Transverse colon (tissue), 4 donors: ENCODE measurements at regions not wholly inside any gene's neighbourhood (a gene's known extent, or its start where the extent isn't known, plus 50 kb on each side); places are given as distances from the start of the nearest gene placed in this dataset.

Source experiments
- DNase-seq: peaks from one replicate; pipeline ENCODE4 v3.0.0-alpha.2; 2019
- H3K27ac ChIP-seq, 4 donors: fragments of 200-600 bp; sonication (generic); 2 replicates each; pipeline ENCODE4 v1.5.1; 2016 to 2018; ENCODE audit warnings: inconsistent platforms in 4 of 4
- H3K27me3 ChIP-seq: fragments of 200-600 bp; sonication (generic); 2 replicates; pipeline ENCODE4 v1.5.1; 2017; ENCODE audit warnings: inconsistent platforms
- H3K36me3 ChIP-seq, 4 donors: fragments of 200-600 bp; sonication (generic); 2 replicates each; pipeline ENCODE4 v1.5.1; 2017 to 2019; ENCODE audit warnings: inconsistent platforms in 4 of 4
- H3K4me1 ChIP-seq, 4 donors: fragments of 200-600 bp; sonication (generic); 2 replicates each; pipeline ENCODE4 v1.5.1; 2017 to 2020; ENCODE audit warnings: inconsistent platforms in 4 of 4
- H3K4me3 ChIP-seq, 4 donors: fragments of 200-600 bp; sonication (generic); 1 replicate in 1 of 4; 2 replicates in 3 of 4; pipeline versions ENCODE4 v1.5.1 to v1.6.1; 2017 to 2019; ENCODE audit warnings: inconsistent platforms in 4 of 4
- H3K9me3 ChIP-seq, 2 donors: fragments of 200-600 bp; sonication (generic); 2 replicates each; pipeline ENCODE4 v1.5.1; 2017 to 2019; ENCODE audit warnings: inconsistent platforms in 2 of 2
- EP300 ChIP-seq: sonication (generic); formaldehyde crosslinking; IDR thresholded peaks from one replicate; pipeline ENCODE4 v1.6.1; 2017; ENCODE audit warnings: antibody characterized with exemption, low read depth
- POLR2A ChIP-seq: fragments of 450-650 bp; IDR thresholded peaks from one replicate; pipeline ENCODE4 v1.6.1; 2016; ENCODE audit warnings: antibody characterized with exemption, mild to moderate bottlenecking, moderate library complexity
- POLR2AphosphoS5 ChIP-seq, 3 donors: sonication (generic); formaldehyde crosslinking; IDR thresholded peaks; one replicate each; pipeline ENCODE4 v1.6.1; 2016; ENCODE audit warnings: antibody characterized with exemption in 3 of 3
- WGBS, 2 donors: methylation state at CpG; one replicate each; pipeline ENCODE4 v1.1.5; 2018; ENCODE audit warnings: low coverage in 1 of 2; 5-methylcytosine and 5-hydroxymethylcytosine counted together
- in situ Hi-C, 4 donors: fragments of 200-750 bp; cut with MboI; loops; one replicate each; pipeline versions ENCODE4 v1.15.0 to v1.15.1; 2017; ENCODE audit warnings: low sequenced_read_pairs in 3 of 4, low pct_ligation_motif_present in 1 of 4, low pct_unique_long_range_greater_than_20kb in 1 of 4
- intact Hi-C: fragments of 100-400 bp; cut with DNase I; formaldehyde crosslinking; loops from one replicate; pipeline ENCODE4 v1.15.1; 2023; ENCODE audit warnings: low total_unique reads
- TF ChIP-seq, protein P1 (sequence below), 5 experiments: fragments of 200-600 bp in 3 of 5; fragments of 450-650 bp in 2 of 5; sonication (generic) in 3 of 5; IDR thresholded peaks; 1 replicate in 2 of 5; 2 replicates in 3 of 5; pipeline ENCODE4 v1.5.1; 2016 to 2017; ENCODE audit warnings: antibody characterized with exemption in 5 of 5, inconsistent platforms in 3 of 5, mild to moderate bottlenecking in 2 of 5, moderate library complexity in 1 of 5

DNA sequence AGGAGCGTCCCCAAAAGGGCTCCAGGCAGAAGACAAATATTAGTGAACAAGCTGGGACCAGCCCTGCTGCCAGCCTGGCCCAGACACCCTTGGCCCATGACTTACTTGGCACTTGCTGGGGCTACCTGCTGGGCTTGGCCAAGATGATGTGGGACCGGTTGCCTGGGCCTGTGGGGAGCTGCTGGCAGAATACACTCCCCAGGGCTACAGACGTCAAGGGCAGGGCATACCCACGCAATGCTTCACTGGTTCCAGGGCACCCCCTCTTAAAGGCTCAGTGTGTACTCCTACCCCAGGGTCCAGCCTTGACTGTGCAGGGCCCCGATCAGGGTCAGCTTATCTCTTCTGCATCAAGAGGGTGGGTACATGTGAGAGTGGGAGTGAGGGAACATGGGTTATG lies 106.5 kb upstream of the SLC2A1 start:
- Histone ChIP-seq H3K27me3 (peaks cover 13% of the 10 kb centered on the region), H3K36me3 (no peaks in the 10 kb centered on the region), H3K9me3 (no peaks in the 10 kb centered on the region), H3K4me3 (no peak overlapping the region), H3K4me1 (peaks cover 3 to 11% (median 8%) of the 10 kb centered on the region in 4 donors), H3K27ac (no peak overlapping the region)
- no peak for DNase-seq
- TF ChIP-seq, protein P1, sequence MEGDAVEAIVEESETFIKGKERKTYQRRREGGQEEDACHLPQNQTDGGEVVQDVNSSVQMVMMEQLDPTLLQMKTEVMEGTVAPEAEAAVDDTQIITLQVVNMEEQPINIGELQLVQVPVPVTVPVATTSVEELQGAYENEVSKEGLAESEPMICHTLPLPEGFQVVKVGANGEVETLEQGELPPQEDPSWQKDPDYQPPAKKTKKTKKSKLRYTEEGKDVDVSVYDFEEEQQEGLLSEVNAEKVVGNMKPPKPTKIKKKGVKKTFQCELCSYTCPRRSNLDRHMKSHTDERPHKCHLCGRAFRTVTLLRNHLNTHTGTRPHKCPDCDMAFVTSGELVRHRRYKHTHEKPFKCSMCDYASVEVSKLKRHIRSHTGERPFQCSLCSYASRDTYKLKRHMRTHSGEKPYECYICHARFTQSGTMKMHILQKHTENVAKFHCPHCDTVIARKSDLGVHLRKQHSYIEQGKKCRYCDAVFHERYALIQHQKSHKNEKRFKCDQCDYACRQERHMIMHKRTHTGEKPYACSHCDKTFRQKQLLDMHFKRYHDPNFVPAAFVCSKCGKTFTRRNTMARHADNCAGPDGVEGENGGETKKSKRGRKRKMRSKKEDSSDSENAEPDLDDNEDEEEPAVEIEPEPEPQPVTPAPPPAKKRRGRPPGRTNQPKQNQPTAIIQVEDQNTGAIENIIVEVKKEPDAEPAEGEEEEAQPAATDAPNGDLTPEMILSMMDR (IDR thresholded peaks at IDR 0.05): no peak
- TF ChIP-seq POLR2AphosphoS5 (IDR thresholded peaks at IDR 0.05): no peak
- no peak for TF ChIP-seq POLR2A
- TF ChIP-seq EP300: no peak
- intact Hi-C loops (no loop called here), in situ Hi-C loops (loop anchor here in 3 of 4 donors (5.0 to 25.0 kb wide), 3 partner anchors 148 to 478 kb away; partner anchors contain the start of gene TMEM269 (in 1 of the 3))
- WGBS, 2 donors: 70% methylated on average over 5 of the region's 5 CpGs; no CpG with 5 or more reads in 1 of the 2 donors

DNA sequence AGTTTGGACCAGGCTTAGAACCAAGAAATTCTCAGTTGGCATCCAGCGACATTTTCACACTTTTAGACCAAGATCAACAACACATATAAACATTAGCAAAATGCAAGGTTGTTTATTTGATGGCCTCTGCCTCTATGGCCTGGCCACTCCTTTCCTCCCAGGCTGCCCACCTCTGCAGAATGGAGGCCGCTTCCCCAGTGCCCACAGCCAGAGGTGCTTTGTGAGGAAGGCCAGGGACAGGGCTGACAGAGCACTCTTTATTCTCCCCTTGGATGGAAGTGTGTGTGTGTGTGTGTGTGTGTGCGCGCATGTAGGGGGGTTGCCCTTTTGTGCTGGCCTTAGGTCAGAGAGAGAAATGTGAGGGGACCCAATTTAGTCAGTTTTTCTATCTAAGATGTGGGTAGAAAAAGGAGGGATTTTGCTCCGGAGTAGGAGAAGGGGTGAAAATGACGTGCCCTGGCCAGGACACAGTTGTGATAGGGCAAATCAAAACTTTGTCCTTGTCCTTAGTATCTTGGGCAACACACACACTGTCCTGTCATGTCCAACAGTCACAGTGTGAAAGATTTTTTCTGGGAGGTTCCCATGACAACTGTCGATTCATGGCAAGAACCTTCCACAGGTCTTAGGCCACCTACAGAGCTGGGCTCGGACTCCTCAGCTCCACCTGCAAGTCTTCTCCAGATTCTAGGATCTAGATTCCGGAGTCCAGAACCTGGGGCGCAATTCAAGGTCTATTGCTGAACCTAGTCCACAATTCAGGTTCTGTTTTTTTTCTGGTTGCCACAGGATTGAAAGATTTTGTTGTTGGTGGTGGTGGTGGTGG lies 104.9 kb upstream of the SLC2A1 start:
- intact Hi-C loops: no loop called here
- no peaks in the 10 kb centered on the region for H3K36me3 ChIP-seq
- peaks cover 15% of the 10 kb centered on the region for H3K27me3 ChIP-seq
- peaks cover under 1 to 9% (median 8%) of the 10 kb centered on the region in 4 donors for H3K4me1 ChIP-seq
- DNase-seq: no peak
- WGBS, 2 donors: 90 to 94% methylated on average over 3 to 10 of the region's 10 CpGs
- H3K9me3 ChIP-seq: no peaks in the 10 kb centered on the region
- H3K4me3 ChIP-seq: no peak overlapping the region
- in situ Hi-C loops: loop anchor here in 2 of 4 donors (25.0 kb wide), 2 partner anchors 276 to 476 kb away; partner anchors contain the start of gene TMEM269 (in 1 of the 2)
- H3K27ac ChIP-seq: no peak overlapping the region
- TF ChIP-seq, protein P1 (IDR thresholded peaks at IDR 0.05): no peak
- no peak for TF ChIP-seq EP300
- TF ChIP-seq POLR2A: no peak
- no peak for TF ChIP-seq POLR2AphosphoS5 (IDR thresholded peaks at IDR 0.05)

DNA sequence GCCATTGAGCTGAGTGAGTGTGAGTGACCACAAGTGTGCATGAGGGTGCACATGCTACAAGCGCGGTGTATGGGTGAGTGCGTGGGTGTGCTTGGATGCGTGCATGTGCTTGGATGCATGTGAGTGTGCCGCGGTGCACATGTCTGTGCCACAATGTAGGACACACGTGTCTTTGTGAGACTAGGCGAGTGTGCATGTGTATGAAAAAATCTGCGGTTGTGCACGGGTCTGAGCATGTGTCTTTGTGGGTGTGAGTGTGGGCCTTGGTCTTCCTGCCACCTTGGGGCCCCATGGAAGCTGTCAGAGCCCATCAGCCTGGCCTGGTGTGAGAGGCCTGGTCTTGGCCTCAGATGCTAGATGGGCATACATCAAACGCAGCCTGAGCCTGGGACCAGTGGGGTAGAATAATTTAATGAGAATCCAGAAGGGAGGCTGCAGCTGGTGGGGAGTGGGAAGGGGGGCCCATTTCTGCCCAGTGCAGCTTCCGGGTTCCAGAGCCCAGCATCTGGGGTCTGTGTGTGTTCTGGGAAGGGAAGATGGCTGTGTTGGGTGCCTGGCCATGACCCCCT lies 103.9 kb upstream of the SLC2A1 start:
- in situ Hi-C loops: loop anchor here in 2 of 4 donors (25.0 kb wide), 2 partner anchors 275 to 475 kb away; partner anchors contain the start of gene TMEM269 (in 1 of the 2)
- Histone ChIP-seq H3K9me3 (no peaks in the 10 kb centered on the region), H3K4me3 (no peak overlapping the region), H3K4me1 (no peaks in the 10 kb centered on the region), H3K27ac (no peak overlapping the region), H3K27me3 (peaks cover 5% of the 10 kb centered on the region), H3K36me3 (no peaks in the 10 kb centered on the region)
- WGBS, 2 donors: 92% methylated on average over 12 of the region's 12 CpGs; no CpG with 5 or more reads in 1 of the 2 donors
- TF ChIP-seq POLR2AphosphoS5 (IDR thresholded peaks at IDR 0.05): no peak
- TF ChIP-seq EP300: no peak
- TF ChIP-seq, protein P1 (IDR thresholded peaks at IDR 0.05): no peak
- TF ChIP-seq POLR2A: no peak
- intact Hi-C loops: no loop called here
- no peak for DNase-seq

DNA sequence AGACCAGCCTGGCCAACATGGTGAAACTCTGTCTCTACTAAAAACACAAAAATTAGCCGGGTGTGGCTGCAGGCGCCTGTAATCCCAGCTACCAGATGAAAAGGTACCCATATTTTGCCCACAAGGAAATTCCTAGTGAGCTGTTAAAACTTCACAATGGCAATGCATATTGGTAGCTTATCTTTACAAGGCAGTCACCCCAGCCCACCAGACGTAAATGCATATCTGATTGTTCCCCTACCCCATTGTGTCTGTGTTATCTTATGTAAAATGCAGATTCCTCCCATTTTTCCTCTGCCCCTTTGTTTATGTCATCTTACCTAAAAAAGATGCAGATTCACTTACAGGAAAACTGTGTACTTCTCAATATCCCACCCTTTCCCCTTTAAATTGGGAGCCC lies 103.1 kb upstream of the SLC2A1 start:
- no peaks in the 10 kb centered on the region for H3K9me3 ChIP-seq
- no peak for TF ChIP-seq EP300
- TF ChIP-seq POLR2A: no peak
- no peak for TF ChIP-seq POLR2AphosphoS5 (IDR thresholded peaks at IDR 0.05)
- TF ChIP-seq, protein P1 (IDR thresholded peaks at IDR 0.05): no peak
- H3K4me3 ChIP-seq: no peak overlapping the region
- H3K36me3 ChIP-seq: no peaks in the 10 kb centered on the region
- 68 to 89% methylated on average over 2 to 3 of the region's 3 CpGs for WGBS, 2 donors
- H3K27me3 ChIP-seq: peaks cover 3% of the 10 kb centered on the region
- intact Hi-C loops (no loop called here), in situ Hi-C loops (loop anchor here in 2 of 4 donors (25.0 kb wide), 2 partner anchors 274 to 474 kb away; partner anchors contain the start of gene TMEM269 (in 1 of the 2))
- no peaks in the 10 kb centered on the region for H3K4me1 ChIP-seq
- no peak overlapping the region for H3K27ac ChIP-seq
- DNase-seq: no peak
